GM12865 (cell line): ENCODE measurements at regions not wholly inside any gene's neighbourhood (a gene's known extent, or its start where the extent isn't known, plus 50 kb on each side); places are given as distances from the start of the nearest gene placed in this dataset.

Source experiments
- DNase-seq: peaks from one replicate; pipeline ENCODE4 v3.0.0; 2010; ENCODE audit warnings: low read depth
- H3K4me3 ChIP-seq: 2 replicates; pipeline ENCODE4 v1.5.1; 2011; ENCODE audit warnings: mild to moderate bottlenecking, low read depth, low read length, control low read depth
- TF ChIP-seq, protein P1 (sequence below): IDR thresholded peaks from 2 replicates; pipeline ENCODE4 v1.5.1; 2011; ENCODE audit warnings: low read length, control low read depth, low read depth, inconsistent platforms; ENCODE audit not compliant: insufficient read depth; ENCODE audit errors: missing control alignments

DNA sequence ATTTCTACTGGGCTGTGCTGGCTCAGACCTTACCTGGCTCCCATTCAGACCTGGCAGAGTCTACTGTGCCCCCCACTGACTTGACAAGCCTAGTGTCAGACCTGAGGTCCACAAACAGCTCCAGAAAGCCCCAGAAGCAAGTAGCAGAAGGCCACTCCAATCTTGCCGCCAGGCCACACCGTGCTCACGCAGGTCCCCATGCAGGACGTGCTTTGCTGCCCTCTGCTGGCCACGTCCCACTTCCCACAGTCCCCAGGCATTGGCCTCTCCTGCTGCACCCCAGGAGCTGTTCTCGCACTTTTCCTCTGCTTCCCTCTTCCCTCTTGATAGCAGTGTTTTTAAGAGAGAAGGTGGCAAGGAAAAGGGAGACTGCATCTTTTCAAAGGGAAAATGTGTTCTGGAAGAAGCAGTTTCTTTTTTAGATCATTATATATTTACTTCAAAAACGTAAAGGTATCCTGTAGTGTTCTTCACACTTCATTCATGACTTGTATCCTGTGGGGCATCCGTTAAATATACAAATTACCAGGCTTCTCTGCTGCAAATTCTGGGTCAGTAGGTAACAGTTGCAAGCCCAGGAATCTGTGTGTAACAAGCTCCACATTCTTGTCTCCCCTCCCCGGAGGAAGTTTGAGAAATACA is 81.4 kb upstream of the PAPOLG start:
- DNase-seq, result peak; percentile 86
- TF ChIP-seq, protein P1, sequence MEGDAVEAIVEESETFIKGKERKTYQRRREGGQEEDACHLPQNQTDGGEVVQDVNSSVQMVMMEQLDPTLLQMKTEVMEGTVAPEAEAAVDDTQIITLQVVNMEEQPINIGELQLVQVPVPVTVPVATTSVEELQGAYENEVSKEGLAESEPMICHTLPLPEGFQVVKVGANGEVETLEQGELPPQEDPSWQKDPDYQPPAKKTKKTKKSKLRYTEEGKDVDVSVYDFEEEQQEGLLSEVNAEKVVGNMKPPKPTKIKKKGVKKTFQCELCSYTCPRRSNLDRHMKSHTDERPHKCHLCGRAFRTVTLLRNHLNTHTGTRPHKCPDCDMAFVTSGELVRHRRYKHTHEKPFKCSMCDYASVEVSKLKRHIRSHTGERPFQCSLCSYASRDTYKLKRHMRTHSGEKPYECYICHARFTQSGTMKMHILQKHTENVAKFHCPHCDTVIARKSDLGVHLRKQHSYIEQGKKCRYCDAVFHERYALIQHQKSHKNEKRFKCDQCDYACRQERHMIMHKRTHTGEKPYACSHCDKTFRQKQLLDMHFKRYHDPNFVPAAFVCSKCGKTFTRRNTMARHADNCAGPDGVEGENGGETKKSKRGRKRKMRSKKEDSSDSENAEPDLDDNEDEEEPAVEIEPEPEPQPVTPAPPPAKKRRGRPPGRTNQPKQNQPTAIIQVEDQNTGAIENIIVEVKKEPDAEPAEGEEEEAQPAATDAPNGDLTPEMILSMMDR, result peak; percentile 98
- no peak overlapping the region for H3K4me3 ChIP-seq

DNA sequence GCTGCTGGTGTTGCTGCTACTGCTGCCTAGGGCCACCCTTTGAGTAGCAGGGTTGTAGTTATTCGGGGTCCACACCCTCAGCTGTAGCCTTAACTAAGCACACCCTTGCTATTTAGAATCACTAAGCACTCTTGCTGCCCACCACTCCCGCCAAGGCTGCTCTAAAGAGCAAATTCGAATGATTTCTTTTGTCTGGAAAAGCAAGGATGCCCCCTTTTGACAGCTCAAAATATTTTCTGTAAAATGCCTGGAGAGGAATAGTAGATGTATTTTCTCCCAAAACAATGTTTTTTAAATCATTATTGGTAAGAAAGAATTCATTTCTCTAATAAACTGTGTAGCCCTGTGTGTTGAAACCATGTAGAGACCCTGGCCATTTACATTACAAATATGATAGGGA is 80.8 kb upstream of the PAPOLG start:
- TF ChIP-seq, protein P1, result no peak

DNA sequence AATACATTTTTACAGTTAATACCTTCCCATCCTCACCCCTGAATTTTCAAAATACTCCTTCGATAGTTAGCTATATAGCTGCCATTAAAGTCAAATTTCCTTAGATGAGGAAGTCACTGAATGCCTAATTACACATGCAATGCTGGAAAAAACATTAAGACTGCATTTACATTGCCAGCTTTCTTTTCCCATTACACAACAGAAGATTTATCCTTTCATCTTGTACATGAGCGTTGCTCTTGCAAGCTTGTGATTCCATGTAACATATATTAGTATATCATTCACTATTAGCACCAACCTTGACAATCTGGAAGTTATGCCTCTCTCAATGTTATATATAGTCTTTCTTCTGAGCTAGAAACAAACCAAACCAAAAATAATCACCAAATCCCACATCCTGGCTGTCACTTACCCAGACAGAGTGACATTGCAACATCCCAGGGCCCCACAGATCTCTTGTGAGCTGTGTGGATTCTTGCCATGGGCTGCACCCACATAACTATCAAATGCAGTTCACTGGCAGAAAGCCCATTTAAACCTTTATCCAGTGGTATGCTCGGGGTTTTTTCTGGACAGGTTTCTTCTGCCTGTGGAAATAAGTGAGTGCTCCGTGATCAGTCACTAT is 79.2 kb upstream of the PAPOLG start:
- TF ChIP-seq, protein P1, result no peak
- no peak for DNase-seq

More for the DNA sequence above, 80.8 kb upstream of the PAPOLG start:
- no peak for DNase-seq
- no peak overlapping the region for H3K4me3 ChIP-seq

DNA sequence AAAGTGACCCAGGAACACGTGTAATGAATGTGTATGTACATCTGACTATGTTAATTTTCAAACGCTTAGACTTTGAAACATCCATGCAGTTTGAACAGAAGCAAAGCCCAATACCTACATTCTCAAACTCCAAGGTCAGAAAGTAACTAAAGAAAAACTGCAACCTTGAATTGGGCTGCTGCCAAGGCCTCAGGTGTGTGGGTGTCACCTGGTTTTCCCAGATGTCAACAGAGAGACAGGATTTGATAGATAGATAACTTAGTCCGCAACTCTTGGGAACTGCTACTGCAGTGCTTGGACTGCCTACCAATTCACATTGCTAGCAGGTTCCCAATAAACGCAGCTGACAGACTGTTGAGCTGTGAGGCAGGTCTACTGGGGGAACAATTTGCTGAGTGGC is 78.7 kb upstream of the PAPOLG start:
- DNase-seq, result no peak
- TF ChIP-seq, protein P1, result no peak

More for the DNA sequence above, 79.2 kb upstream of the PAPOLG start:
- H3K4me3 ChIP-seq, result no peak overlapping the region

DNA sequence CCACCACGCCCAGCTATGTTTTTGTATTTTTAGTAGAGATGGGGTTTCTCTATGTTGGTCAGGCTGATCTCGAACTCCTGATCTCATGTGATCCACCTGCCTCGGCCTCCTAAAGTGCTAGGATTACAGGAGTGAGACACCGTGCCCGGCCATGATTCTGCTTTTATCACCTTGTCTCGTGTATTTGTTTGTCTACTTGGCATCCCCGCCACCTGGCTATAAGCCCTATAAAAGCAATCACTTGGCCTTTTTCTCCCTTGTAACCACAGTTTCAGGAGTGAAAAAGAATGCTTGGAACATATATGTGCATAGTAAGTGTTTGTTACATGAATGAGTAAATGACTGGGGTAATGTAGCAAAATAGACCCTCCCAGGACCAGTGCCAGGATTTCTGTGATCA is 77.5 kb upstream of the PAPOLG start:
- DNase-seq, result no peak
- TF ChIP-seq, protein P1, result no peak
- no peak overlapping the region for H3K4me3 ChIP-seq

More for the DNA sequence above, 78.7 kb upstream of the PAPOLG start:
- H3K4me3 ChIP-seq, result no peak overlapping the region

DNA sequence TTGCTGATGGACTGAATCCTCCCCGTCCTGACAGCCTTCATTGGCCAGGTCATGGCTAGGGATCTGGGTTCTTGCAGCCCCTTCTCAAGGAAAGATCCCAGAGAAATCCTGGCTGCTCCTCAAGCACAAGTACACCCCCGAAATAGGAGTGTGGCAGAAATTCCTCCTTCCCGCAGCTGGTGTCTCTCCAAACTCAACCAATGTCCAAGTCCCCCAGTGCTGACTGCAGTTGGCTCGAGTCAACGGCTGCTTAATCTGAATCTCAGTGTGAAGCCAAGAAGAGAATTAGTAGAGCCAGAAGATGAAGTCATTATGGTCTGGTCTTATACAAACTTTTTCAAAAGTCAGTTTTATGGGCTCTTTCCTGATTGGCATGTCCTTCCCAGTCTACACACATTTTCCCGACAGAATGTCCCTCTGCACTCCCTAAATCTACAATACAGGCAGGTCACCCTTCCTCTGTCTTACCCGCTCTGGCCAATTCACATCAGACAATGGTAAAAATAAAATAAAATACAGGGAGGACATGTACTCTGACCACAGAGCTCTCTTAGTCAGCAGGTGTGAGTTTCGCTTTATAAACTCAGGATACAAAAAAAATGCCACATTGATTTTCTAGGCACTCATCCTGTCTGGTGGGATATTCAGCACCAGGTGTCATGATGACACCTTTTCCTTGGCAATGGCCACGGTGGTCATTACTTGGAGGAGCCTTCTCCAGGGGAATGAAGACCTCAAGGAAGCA is 76.9 kb upstream of the PAPOLG start:
- TF ChIP-seq, protein P1, result no peak
- DNase-seq, result no peak
- no peak overlapping the region for H3K4me3 ChIP-seq
